ENCODE measurements at regions not wholly inside any gene's neighbourhood (a gene's known extent, or its start where the extent isn't known, plus 50 kb on each side); places are given as distances from the start of the nearest gene placed in this dataset.

DNA sequence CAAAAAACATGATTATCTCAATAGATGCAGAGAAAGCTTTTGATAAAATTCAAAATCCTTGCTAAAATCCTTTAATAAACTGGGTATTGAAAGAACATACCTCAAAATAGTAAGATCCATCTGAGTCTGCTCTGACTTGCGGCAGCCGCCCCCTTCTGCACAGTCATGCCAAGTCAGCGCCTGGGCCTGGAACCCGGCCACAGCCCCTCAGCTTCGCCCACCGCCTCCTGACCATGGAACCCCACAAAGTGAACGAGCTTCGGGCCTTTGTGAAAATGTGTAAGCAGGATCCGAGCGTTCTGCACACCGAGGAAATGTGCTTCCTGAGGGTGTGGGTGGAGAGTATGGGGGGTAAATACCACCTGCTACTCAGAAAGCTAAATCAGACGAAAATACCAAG, 270.9 kb upstream of the TFPI start:
- TF ChIP-seq GATA2 (IDR thresholded peaks at IDR 0.05; ENCODE audit: low read depth, low read length) (no peak), GATA3 (IDR thresholded peaks at IDR 0.05; ENCODE audit: low read depth, low read length) (no peak)

Measured in SH-SY5Y (cell line).